Activated effector memory CD4-positive, alpha-beta T cell treated with anti-CD3 and anti-CD28 coated beads, Interleukin-2, amount 50 U/mL, for 16 hours (primary cell): ENCODE measurements at regions not wholly inside any gene's neighbourhood (a gene's known extent, or its start where the extent isn't known, plus 50 kb on each side); places are given as distances from the start of the nearest gene placed in this dataset.
"Not testable (repeated sequence)": the region's sequence is repeated elsewhere in the genome, so short reads cannot be mapped to it uniquely, and the experiment has no call there.

Source experiments
- DNase-seq: peaks from one replicate; pipeline ENCODE4 v3.0.0-alpha.2; 2020

DNA sequence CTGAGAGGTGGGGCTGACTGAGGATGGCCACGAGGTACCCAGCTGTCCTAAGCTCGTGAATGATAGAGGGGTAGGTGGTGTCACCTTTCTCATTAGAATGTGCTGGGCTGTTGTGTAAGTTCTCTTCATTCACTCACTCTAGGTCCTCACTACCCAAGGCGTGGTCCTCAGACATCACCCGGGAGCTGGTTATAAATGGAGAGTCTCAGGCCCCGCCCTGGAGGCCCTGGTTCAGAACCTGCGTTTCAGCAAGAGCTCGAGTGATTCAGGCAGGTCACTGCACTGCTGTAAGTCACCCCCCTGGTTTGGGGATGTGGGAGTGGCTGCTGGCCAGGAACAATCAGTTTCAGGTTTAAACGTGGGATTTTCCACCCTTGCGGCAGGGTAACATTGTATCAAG is 139.8 kb downstream of the FOXL1 start:
- DNase-seq = no peak

DNA sequence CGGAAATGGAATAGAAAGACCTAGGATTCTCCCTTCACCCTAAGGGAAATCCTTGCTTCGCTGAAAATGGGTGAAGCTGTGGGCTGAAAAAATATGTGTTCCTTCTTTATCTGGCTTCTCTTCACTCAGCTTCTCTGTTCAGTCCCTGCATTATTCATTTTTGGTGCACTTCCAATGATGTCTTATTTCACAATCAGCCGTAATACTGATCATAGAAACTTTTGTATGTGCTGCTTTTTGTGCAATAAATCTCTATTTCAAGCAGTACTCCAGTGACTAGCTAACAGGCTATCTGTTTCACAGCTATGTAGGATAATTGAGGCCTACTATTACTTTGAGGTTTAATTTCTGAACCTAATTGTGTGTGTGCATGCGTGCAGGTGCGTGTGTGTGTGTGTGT is 144.6 kb downstream of the FOXL1 start:
- DNase-seq = peak; percentile 36

DNA sequence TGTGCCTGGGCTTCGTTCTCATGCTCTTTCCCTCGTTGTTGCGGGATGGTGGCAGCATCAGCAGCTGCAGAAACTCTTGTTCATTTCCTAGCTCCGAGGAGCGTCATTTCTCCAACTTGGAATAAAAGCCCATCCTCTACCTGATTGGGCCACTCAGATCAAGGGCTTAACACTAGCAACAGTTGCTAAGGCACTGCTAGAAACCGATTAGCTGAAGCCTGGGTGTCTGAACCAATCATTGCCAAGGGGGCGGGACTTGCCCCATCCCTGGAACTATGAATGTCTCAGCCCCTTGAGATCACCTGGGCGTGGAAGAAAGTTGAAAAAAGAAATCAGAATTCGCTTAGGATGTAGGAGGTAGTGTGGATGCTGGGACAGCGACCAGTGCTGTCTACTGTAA is 145.3 kb downstream of the FOXL1 start:
- DNase-seq = peak; percentile 8

DNA sequence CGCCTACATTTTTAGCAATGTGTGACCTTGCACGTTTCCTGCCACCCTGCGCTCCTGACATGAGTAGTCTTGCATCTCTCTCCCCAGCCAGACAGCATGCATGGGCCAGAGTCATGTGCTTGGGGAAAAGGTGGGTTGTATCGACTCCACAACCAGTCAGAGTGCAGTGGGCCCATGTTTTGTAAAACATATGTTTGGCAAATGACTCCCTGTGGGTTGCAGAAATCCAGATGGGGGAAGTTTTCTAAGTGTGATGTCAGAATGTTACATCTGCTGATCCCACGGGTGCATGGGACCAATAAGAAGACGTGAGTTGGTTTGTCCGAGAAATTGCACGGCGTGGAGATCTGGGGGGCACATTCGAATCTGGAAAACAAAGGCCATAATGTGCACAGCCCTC is 147.1 kb downstream of the FOXL1 start:
- DNase-seq = no peak

DNA sequence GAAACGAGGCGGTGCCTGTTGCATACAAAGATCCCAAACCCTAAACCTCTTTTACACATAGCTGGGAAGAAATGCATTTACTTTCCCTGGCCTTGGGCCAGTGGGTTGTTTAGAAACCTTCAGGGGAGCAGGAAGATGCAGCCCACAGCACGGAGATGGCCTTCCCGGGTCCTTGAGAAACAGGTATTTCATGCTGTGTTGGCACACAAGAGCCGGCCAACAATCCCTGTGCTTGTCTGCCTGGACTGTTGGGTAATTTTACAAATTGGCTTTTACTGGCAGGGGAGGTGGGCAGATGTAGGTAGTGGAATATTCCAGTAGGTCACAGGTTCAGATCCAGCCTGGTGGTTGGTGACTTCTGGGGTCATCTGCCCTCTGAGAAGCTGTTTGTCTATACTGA is 148.0 kb downstream of the FOXL1 start:
- no peak for DNase-seq

DNA sequence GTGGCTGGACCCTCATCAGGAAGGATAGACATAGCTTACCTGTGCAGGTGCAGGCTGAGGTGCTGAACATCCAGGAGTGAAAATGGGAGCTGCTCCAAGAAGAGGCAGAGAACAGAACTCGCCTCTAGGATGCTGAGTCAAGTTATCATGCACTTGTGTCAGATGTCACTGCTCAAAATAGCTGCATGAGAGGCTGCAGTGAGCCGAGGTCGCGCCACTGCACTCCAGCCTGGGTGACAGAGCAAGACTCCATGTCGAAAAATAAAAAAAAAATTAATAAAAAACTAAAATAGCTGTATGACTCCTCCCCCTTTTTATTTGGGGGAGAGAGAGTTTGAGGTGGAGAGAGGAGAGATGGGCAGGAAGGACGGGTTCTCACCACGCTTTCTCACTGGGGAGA is 148.8 kb downstream of the FOXL1 start:
- DNase-seq = no peak

DNA sequence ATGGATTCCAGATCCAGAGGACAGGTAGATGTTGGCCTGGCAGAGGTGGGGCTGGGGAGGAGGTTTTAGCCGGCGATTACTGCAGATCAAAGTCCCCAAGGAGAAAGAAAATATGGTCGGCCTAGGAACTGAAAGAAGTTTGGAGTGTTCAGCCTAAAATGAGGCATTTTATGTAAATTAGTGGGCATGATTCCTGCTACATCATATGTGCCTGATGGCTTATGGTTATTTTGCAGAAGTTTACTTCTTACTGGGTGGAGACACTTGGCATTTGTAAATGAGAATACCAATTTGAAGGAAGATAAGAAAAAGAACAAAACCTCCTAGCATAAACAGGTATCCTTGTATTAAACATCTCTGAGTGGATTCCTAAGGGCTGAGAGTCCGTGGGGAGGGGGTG is 149.3 kb downstream of the FOXL1 start:
- no peak for DNase-seq

DNA sequence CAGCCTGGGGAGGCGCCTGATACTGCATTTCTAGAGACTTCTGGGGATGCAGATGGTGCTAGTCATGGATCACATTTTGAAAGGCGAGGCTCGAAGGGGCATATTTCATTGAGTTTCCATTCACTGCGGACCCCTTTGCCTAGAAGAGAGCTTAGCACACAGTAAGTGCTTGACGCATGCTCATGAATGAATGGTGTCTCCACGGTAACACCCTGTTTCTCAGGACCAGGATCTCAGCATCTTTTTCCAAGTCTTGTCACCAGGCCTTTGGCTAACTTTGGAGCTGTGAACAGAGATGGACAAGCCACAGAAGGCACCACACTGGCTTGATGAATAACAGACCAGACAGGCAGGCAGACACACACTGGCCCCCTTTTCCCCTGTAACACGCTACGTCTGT is 151.3 kb downstream of the FOXL1 start:
- no peak for DNase-seq

DNA sequence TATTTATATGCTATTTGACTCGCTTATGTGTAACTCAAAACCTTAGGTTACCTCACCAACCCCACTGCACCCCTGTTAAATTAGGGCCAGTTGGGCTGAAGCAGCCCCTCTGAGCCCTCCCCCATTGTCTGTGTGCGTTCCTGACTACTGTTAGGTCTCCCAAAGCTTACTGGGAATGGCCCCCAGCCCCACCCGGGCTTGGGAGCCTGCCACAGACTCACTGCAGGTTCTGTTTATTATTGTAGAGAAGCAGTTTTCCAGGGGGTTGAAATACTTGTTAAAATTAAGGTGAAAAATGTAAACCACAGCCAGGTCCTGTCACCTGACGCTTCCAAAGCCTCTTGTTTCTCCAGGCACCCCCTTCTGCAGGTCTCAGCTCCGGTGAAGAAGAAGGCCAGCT is 151.7 kb downstream of the FOXL1 start:
- DNase-seq = no peak

DNA sequence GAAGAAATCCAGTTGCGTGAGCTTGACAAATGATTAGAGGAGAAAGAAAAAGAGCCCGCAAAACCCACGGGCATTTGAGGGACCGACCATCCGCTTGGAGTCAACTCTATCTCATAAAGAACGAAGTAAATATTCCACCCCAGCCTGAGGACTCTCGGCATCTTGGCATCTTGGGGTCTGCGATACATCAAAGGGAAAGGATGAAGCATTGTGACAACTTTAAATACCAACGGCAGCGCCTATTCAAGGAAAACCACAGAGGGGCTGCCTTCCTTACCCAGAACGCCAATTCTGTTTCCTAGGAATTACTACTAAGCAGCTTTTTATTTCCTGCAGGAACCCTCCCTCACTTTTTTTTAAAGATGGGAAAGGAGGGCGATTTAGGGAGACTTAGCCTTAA is 152.2 kb downstream of the FOXL1 start:
- DNase-seq = no peak

DNA sequence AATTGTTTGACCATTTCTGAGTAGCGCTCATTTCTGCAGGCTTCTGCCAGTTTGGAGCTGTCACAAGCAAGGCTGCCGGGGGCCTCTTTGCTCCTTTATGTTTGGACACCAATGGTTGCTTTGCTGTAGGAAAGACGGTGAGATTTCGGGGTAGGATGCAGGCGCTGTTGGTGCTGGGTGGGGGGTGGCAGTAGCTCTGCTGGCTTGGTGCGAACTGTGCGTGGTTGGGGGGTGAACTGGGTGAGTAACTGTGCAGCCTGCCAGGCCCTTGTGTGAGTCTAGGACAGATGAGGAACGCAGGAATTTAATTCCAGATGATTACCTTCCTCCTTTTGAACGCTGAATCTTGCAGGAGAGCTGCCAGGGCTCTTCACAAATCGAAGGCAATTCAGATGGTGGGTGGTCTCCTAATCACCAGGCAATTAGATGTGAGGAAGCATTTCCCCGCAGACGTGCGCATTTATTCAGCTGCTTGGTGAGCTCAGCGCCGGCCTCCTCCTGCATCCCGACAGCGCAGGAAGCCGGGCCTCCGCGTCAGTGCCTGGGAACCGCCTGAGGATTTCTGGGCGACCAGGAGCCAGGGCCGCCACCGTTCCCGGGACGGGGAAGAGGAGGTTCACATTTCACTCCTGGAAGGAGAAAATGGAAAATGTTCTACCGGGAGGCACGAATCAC is 154.4 kb downstream of the FOXL1 start:
- no peak for DNase-seq

DNA sequence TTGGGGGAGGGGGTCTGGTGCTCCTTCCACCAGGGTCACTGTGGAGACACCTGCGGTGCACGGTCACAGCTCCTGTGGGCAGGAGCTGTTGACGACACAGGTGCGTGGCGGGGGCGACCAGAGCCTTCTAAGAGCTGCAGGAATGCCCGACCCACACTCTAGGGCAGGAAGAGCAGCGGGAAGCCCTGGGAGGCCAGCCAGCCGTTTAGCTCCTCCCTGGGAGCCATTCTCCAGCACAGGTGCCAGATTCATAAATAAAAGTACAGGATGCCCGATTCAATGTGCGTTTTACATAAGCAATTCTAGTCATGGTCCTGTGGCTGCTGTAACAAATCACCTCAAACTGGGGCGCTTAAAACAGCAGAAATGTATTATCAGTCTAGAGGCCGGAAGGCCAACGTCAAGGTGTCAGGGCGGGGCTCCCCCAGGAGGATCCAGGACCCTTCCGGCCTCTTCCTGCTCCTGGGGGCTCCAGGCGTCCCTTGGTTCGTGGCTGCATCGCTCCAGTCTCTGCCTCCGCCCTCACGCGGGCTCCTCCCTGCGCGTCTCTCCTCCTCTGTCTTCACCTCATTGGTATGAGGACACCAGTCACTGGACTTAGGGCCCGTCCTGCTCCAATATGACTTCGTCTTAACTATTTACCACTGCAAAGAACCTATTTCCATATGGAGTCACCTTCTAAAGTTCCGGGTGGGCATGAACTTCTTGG is 155.4 kb downstream of the FOXL1 start:
- DNase-seq = no peak

DNA sequence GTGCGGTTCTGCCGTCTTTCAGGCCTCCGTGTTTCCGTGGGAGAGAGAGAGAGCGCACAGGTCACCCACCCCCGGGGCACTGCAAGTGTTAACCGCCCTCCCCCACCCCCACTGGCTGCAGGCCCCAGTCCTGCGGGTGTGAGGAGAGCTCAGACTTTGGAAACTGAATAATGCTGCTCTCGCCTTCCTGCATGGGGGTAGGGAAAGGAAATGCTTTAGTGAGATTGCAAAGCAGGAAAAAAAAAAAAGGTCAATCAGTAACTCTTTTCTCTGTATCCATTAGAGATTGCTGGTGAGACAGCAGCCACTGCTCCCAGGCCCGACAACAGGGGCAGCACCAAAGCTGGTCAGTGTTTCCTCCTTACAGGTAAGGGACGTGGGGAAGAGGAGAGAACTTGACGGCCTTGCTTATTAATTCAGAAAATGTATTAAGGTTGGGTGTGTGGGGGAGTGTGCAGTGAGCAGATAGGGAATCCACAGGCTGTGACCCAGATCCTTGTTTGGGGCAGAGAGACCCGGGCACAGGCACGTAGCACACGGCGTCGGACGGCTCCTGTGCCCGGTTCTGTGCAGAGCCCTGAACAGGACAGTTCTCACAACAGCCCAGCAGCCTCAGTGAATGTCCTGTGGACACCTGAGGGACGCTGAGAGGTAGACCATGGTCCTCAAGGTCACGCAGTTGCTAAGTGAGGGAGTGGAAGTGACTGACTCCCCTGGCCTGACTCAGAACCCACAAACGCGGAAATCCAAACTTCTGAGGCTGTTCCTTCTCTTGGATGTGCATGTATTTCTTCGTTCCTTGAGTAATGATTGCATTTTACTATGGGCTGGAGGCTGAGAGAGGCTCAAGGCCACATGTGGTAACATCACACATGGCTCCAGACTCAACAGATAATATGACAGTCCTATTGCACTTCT is 156.5 kb downstream of the FOXL1 start:
- no peak for DNase-seq

DNA sequence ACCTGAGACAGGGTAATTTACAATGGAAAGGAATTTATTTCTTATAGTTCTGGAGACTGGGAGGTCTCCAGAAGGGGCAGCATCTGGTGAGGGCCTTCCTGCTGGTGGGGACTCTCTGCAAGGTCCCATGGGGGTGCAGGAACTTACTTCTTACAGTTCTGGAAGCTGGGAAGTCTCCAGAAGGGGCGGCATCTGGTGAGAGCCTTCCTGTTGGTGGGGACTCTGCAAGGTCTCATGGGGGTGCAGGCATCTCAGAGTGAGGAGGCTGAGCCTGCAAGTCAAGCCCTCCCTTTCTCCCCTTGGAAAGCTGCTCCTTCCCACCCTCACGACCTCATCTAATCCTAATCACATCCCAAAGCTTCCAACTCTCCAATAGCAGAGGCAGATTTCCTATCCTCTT is 157.4 kb downstream of the FOXL1 start:
- DNase-seq = no peak

DNA sequence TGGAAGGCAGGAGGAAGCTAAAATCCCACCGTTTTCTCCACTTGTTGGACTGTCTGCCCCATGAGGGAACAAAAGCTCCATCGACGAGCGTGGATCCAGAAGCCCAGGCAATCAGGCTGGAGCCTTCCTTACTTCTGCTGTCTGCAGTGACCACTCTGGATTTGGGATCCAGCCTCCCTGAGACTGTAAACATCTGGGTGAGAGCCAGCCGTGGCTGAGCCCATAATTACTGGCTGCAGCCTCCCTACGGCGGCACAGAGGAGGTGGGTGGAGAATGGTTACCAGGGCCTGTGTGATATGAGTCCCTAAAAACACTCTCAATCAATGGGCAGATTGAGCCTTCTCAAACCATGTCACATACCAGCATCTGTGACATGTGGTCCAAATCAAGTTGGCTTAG is 158.2 kb downstream of the FOXL1 start:
- DNase-seq = no peak

DNA sequence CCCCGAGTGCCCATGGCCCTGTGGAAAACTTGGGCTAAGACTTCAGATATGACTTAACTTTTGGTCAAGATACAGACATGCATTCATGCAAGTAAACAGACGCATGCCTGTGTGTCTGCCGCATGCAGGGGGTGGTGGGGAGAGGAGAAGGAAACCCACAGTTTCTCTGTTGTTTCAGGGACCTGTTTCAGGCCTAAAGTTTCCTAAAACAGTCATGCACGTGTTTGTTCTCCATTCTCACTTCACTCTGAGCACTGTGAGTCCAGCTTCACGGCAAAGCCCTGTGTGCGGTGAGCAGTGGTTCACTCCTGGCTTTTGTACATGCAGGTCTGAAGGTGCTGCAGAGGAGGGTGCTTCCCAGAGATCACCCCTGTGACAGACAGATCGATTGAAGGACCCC is 158.7 kb downstream of the FOXL1 start:
- DNase-seq = no peak

DNA sequence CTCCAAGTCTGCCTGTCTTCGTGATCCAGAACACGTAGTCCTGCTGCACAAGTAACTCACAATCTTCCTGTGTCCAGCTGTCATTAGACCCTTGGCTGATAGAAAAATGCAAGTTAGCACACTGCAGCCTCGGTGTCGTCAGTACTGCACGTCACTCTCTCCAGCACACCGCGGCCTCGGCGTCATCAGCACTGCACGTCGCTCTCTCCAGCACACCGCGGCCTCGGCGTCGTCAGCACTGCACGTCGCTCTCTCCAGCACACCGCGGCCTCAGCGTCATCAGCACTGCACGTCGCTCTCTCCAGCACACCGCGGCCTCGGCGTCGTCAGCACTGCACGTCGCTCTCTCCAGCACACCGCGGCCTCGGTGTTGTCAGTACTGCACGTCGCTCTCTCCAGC is 160.0 kb downstream of the FOXL1 start:
- DNase-seq = not testable (repeated sequence)

DNA sequence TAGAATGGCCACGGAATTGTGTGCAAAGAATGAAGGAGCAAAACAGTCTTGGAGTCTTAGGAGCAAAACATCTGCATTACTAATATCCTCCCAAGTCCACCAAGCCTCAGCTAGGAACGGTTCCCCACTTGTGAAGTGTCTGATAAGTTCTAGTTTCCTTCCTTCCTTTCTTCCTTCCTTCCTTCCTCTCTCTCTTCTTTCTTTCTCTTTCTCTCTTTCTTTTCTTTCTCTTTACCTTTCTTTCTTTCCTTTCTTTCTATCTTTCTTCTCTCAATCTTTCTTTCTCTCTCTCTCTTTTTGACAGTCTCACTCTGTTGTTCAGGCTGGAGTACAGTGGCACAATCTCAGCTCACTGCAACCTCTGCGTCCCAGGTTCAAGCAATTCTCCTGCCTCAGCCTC is 160.8 kb downstream of the FOXL1 start:
- no peak for DNase-seq

DNA sequence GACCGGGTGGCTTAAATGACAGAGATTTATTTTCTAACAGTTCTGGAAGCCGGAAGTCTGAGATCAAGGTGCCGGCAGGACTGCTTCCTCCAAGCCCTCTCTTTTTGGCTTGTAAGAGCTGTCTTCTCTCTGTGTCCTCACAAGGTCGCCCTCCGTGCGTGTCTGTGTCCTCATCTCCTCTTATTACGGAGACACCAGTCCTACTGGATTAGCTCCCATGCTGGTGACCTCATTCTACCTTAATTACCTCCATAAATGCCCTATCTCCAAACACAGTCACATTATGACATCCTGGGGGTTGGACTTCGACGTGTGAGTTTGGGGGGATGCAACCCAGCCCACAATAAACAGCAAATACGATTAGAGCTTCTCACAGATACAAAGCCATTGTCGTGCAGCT is 161.5 kb downstream of the FOXL1 start:
- no peak for DNase-seq

DNA sequence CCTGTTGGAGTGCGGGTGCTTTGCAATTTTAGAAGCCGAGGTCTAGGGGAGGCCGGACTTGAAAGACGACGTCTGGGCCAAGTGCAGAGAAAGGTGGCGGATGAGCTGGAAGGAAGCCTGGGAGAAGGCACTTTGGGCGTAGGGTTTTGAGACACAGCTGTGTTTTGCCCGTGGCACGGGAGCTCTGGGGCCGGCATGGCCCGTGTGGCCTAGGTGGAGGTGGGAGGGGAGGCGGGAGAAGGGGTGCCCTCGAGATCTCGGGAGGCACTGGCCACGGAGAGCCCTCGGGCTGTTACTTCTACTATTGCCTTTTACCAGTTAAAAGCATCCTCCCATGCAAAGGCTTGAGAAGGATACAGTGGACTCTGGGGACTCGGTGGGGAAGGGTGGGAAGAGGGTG is 161.9 kb downstream of the FOXL1 start:
- no peak for DNase-seq

DNA sequence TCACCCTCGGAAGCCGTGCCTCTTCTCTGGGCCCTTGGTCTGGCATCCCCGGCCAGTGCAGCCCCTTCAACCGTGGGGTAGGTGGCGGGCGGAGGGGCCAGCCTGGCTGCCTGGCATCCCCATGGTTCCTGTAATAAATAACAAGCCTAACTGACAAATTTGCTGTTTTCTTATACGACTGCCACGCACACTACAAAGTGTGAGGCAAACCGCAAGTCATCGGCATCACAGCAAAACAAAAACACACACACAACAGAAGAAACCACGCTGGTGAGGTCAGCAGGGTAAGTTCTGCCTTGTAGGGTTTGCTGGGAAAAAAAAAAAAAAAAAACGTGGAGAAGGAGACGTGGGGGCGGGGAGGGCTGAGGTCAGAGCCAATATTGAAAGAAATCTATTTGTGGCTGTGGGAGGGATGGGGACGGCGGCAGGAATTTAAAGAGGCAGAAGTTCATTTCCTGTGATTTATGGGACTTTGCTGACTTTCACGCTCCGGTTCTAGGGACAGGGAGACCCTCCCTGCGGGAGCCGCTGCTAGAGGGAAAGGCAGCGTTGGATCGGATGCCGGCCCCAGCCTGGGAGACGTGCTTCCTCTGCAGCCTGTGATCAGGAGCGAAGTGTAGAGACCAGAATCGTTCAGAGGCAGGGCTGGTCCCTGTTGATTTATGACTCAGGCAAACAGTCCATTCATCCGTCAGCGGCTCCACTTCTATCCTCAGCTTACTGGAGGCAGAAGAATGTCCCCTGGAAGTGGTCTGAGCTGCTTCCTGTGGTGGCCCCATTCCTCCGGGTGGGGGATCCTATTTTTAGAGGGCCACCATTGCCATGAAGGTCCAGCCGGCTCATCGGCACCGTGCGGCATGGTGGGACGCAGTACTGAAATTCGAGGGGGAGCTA is 162.8 kb downstream of the FOXL1 start:
- DNase-seq = no peak

DNA sequence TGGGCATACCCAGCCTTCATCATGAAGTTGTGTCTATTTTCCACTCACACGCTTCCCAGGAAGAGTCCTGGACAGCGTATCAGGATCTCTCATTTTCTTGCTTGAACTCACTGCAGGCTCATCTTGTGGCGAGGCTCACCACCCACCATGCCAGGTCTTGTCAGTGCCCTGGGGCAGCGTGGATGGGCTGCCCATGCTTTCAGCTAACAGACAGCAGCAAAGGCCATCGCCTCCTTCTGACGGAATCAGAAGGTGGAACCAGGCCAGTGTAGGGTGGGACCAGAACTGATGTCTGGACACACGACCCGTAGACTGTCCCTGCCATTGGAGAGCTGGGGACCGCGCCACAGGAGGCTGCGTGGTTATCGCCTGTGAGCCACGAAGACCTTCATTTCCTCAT is 169.4 kb downstream of the FOXL1 start:
- no peak for DNase-seq

DNA sequence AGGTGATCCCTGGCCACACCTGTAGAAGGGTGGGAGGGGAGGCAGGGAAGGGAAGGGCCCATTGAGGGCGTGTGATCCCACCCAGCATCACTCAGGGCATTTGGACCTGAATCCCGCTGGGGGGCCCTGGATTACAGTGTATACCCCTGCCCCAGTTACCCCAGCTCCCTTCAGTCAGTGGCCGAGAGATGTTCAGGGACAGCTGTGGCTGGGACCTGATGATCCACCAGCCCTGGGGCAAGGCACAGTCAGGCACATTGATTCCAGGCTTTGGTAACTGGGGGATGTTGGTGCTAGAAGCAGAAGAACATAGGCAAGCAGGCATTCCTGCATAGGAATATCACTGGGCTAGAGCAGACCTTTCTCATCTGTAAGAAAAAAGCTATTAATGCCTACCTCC is 170.3 kb downstream of the FOXL1 start:
- no peak for DNase-seq
